Vagina (tissue), 2 donors: ENCODE measurements at regions not wholly inside any gene's neighbourhood (a gene's known extent, or its start where the extent isn't known, plus 50 kb on each side); places are given as distances from the start of the nearest gene placed in this dataset.

Experiments
- DNase-seq, 2 donors: peaks; one replicate each; pipeline ENCODE4 v3.0.0-alpha.2; 2017; ENCODE audit errors: extremely low spot score in 2 of 2
- H3K27ac ChIP-seq: fragments of 200-600 bp; sonication (generic); one replicate; pipeline ENCODE4 v1.5.1; 2019
- H3K27me3 ChIP-seq: fragments of 200-600 bp; sonication (generic); one replicate; pipeline ENCODE4 v1.5.1; 2019
- H3K36me3 ChIP-seq, 2 donors: fragments of 200-600 bp; sonication (generic); one replicate each; pipeline ENCODE4 v1.5.1; 2017 to 2019
- H3K4me1 ChIP-seq: fragments of 200-600 bp; sonication (generic); one replicate; pipeline ENCODE4 v1.5.1; 2019
- H3K4me3 ChIP-seq, 2 donors: fragments of 200-600 bp; sonication (generic); 1 replicate in 1 of 2; 2 replicates in 1 of 2; pipeline ENCODE4 v1.5.1; 2016 to 2019
- H3K9me3 ChIP-seq: fragments of 200-600 bp; sonication (generic); one replicate; pipeline ENCODE4 v1.5.1; 2019
- CTCF ChIP-seq, 3 experiments: fragments of 450-650 bp in 2 of 3; fragments of 200-600 bp in 1 of 3; sonication (generic) in 1 of 3; IDR thresholded peaks; one replicate each; pipeline ENCODE4 v1.5.1; 2017 to 2019; ENCODE audit warnings: antibody characterized with exemption in 3 of 3, mild to moderate bottlenecking in 2 of 3, moderate library complexity in 2 of 3
- POLR2A ChIP-seq, 2 donors: fragments of 450-650 bp; IDR thresholded peaks; one replicate each; pipeline ENCODE4 v1.6.1; 2017; ENCODE audit warnings: antibody characterized with exemption in 2 of 2, mild to moderate bottlenecking in 2 of 2, moderate library complexity in 2 of 2
- POLR2AphosphoS5 ChIP-seq, 2 donors: sonication (generic); formaldehyde crosslinking; IDR thresholded peaks; one replicate each; pipeline ENCODE4 v1.9.0; 2017; ENCODE audit warnings: antibody characterized with exemption in 2 of 2, mild to moderate bottlenecking in 2 of 2, low read depth in 1 of 2; ENCODE audit not compliant: insufficient read depth in 1 of 2
- intact Hi-C: fragments of 100-400 bp; cut with DNase I; formaldehyde crosslinking; loops from one replicate; pipeline ENCODE4 v1.15.1; 2023

GRCh38 chr3:79947469-79947868 is 179.7 kb upstream of the ROBO1 start:
- H3K4me1 ChIP-seq: no peaks in the 10 kb centered on the region
- intact Hi-C loops: no loop called here
- TF ChIP-seq POLR2A (IDR thresholded peaks at IDR 0.05): no peak
- no peak for TF ChIP-seq CTCF (IDR thresholded peaks at IDR 0.05)
- TF ChIP-seq POLR2AphosphoS5 (IDR thresholded peaks at IDR 0.05; ENCODE audit: insufficient read depth in 1 of 2, low read depth in 1 of 2): no peak

GRCh38 chr3:79937567-79937966 is 169.8 kb upstream of the ROBO1 start:
- Histone ChIP-seq H3K4me3 (no peak overlapping the region), H3K36me3 (no peaks in the 10 kb centered on the region), H3K27ac (no peak overlapping the region), H3K9me3 (no peaks in the 10 kb centered on the region), H3K4me1 (no peaks in the 10 kb centered on the region), H3K27me3 (no peaks in the 10 kb centered on the region)
- DNase-seq: no peak
- intact Hi-C loops: no loop called here
- TF ChIP-seq CTCF (IDR thresholded peaks at IDR 0.05) (no peak), POLR2A (IDR thresholded peaks at IDR 0.05) (no peak), POLR2AphosphoS5 (IDR thresholded peaks at IDR 0.05; ENCODE audit: insufficient read depth in 1 of 2, low read depth in 1 of 2) (no peak)

More at GRCh38 chr3:79947469-79947868, 179.7 kb upstream of the ROBO1 start:
- no peaks in the 10 kb centered on the region for H3K9me3 ChIP-seq
- no peak overlapping the region for H3K4me3 ChIP-seq
- H3K36me3 ChIP-seq: no peaks in the 10 kb centered on the region
- DNase-seq: no peak
- H3K27ac ChIP-seq: no peak overlapping the region
- H3K27me3 ChIP-seq: no peaks in the 10 kb centered on the region

- Histone ChIP-seq H3K27ac (no peak overlapping the region), H3K4me1 (no peaks in the 10 kb centered on the region), H3K27me3 (no peaks in the 10 kb centered on the region), H3K4me3 (no peak overlapping the region), H3K36me3 (no peaks in the 10 kb centered on the region), H3K9me3 (no peaks in the 10 kb centered on the region)
- TF ChIP-seq POLR2A (IDR thresholded peaks at IDR 0.05) (no peak), POLR2AphosphoS5 (IDR thresholded peaks at IDR 0.05; ENCODE audit: insufficient read depth in 1 of 2, low read depth in 1 of 2) (no peak), CTCF (IDR thresholded peaks at IDR 0.05) (no peak)
- no peak for DNase-seq
- intact Hi-C loops: no loop called here
These were observed 162.4 kb upstream of the ROBO1 start for GRCh38 chr3:79930196-79930595.

GRCh38 chr3:79928687-79929408 is 161.1 kb upstream of the ROBO1 start:
- Histone ChIP-seq H3K9me3 (no peaks in the 10 kb centered on the region), H3K27ac (no peak overlapping the region), H3K4me3 (no peak overlapping the region), H3K36me3 (no peaks in the 10 kb centered on the region), H3K27me3 (no peaks in the 10 kb centered on the region), H3K4me1 (no peaks in the 10 kb centered on the region)
- DNase-seq: no peak
- intact Hi-C loops: no loop called here
- TF ChIP-seq CTCF (IDR thresholded peaks at IDR 0.05) (no peak), POLR2AphosphoS5 (IDR thresholded peaks at IDR 0.05; ENCODE audit: insufficient read depth in 1 of 2, low read depth in 1 of 2) (no peak), POLR2A (IDR thresholded peaks at IDR 0.05) (no peak)

- intact Hi-C loops: no loop called here
- TF ChIP-seq POLR2A (IDR thresholded peaks at IDR 0.05): no peak
- no peak for TF ChIP-seq POLR2AphosphoS5 (IDR thresholded peaks at IDR 0.05; ENCODE audit: insufficient read depth in 1 of 2, low read depth in 1 of 2)
- TF ChIP-seq CTCF (IDR thresholded peaks at IDR 0.05): no peak
- H3K27ac ChIP-seq: no peak overlapping the region
- no peak overlapping the region for H3K4me3 ChIP-seq
- H3K9me3 ChIP-seq: no peaks in the 10 kb centered on the region
- no peak for DNase-seq
- H3K4me1 ChIP-seq: no peaks in the 10 kb centered on the region
- H3K36me3 ChIP-seq: no peaks in the 10 kb centered on the region
- H3K27me3 ChIP-seq: no peaks in the 10 kb centered on the region
These were observed 158.7 kb upstream of the ROBO1 start for GRCh38 chr3:79926522-79926921.
